ENCODE measurements at regions not wholly inside any gene's neighbourhood (a gene's known extent, or its start where the extent isn't known, plus 50 kb on each side); places are given as distances from the start of the nearest gene placed in this dataset.
"Not testable (repeated sequence)": the region's sequence is repeated elsewhere in the genome, so short reads cannot be mapped to it uniquely, and the experiment has no call there.

GRCh38 chr11:82194521-82194920 lies 539.1 kb downstream of the FAM181B start:
- no peak for DNase-seq

DNA sequence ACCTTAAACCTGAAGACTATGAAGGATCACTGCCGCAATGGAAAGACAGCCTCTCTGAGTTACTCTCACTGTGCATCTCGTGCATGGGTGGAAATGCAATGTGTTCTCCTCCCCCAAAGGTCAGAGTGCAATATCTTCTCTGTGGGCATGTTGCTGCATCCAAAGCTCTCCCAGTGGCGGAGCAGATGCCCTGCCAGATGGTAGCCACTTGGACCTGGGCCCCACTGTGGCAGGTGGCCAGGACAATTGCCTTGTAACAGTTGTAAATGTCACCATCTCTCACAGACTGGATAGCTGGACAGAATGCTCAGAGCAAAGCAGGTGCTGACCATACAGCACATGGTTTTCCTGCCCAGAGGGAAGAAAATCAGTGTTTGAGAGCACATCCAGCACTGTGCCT lies 542.0 kb downstream of the FAM181B start:
- no peak for DNase-seq

DNA sequence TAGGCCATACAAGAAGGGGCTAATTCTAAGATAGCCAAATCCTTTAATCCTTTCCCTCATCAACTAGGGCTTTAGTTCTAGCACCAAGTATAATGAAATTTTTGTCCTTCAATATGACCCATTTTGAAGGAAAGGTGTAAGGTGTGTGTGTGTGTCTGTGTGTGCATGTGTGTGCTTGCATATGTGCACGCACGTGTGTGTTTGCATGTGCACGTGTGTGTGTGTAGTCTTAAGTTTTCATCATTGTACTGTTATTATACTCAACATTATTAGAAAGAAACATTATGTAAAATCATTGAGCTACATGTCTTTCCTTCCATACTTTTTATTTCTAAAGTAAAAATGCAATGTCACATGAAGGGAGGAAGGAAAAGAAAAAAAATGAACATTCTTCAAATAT lies 547.7 kb downstream of the FAM181B start:
- DNase-seq = no peak

GRCh38 chr11:82184966-82185365 lies 548.7 kb downstream of the FAM181B start:
- DNase-seq = no peak

GRCh38 chr11:82183346-82183745 lies 550.3 kb downstream of the FAM181B start:
- DNase-seq = no peak

GRCh38 chr11:82182697-82183096 lies 551.0 kb downstream of the FAM181B start:
- DNase-seq = not testable (repeated sequence)

GRCh38 chr11:82181796-82182195 lies 551.9 kb downstream of the FAM181B start:
- not testable (repeated sequence) for DNase-seq

- DNase-seq = no peak
Measured at GRCh38 chr11:82176945-82177344, 556.7 kb downstream of the FAM181B start.

DNA sequence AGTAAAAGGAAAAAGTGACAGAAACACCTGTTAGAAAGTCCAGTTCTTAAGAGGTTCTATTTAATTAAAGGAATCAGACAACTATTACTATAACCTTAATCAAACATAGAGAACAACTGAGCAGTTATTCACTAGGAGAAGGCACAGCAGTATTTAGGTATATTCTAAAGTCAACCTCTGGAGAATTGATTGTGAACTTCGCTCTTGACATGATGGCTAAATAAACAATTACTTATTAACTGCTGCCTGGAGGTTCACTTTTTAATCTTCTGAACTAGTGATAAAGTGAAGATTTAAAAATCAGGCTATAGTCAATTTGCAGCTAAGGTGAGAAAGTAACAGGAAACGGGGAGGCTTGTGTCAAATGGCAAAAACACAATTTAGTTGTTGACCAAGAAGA lies 557.3 kb downstream of the FAM181B start:
- DNase-seq = no peak

GRCh38 chr11:82174610-82175009 lies 559.1 kb downstream of the FAM181B start:
- DNase-seq = no peak

DNA sequence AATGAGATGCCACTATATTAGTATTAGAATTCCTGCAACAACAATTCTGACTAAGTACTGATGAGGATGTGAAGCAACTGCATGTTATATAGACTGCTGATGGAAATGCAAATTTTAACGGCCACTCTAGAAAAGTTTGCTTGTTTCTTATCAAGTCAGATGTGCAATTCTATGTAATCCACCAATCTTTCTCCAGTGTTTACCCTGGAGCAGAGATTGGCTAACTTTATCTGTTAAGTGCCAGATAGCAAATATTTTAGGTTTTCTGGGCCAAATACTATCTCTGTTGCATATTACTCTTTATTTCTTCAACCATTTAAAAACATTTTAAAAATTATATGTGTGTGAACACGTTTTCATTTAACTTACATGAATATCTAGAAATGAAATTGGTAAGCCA lies 586.9 kb downstream of the FAM181B start:
- DNase-seq = no peak

DNA sequence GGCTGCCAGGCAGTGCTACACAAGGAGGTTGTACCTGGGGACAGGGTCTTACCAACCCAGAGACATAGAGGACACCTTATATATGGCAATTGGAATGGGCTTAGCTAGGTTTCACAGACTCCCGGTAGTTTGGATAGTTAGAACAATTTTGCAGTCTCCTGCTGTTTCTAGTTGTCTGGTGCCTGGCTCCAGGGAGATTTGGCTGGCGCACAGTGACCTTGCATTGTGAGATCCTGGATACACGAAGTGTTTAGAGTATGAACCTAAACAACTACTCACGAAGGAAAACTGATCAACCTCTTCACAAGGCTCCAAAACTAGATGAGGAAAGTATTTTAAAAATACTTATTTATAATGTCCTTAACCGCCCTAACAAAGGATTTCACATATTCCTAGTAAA lies 614.7 kb downstream of the FAM181B start:
- no peak for DNase-seq

- DNase-seq = no peak
Measured at GRCh38 chr11:82117362-82117761, 616.3 kb downstream of the FAM181B start.

- DNase-seq = no peak
Measured at GRCh38 chr11:82105331-82105998, 628.2 kb downstream of the FAM181B start.

DNA sequence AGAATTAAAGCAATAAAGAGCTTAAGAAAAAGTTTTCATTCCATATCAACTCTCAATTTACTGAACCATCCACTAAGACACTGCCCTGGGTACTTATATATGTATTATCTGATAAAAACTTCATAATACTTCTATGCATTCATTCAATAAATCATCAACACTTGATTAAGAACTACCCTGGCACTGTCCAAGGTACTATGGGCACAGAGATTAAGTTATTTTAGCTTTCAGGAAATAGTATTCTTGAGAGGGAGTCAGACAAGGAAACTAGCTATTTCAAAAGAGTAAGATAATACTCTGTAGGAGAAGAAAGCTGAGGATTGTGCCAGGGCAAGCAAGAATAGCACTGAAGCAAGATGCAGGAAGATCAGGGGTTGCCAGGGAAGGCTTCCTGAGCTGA lies 640.8 kb downstream of the FAM181B start:
- no peak for DNase-seq

- no peak for DNase-seq
Measured at GRCh38 chr11:82089426-82089825, 644.2 kb downstream of the FAM181B start.

- DNase-seq = no peak
Measured at GRCh38 chr11:82085493-82085892, 648.2 kb downstream of the FAM181B start.

DNA sequence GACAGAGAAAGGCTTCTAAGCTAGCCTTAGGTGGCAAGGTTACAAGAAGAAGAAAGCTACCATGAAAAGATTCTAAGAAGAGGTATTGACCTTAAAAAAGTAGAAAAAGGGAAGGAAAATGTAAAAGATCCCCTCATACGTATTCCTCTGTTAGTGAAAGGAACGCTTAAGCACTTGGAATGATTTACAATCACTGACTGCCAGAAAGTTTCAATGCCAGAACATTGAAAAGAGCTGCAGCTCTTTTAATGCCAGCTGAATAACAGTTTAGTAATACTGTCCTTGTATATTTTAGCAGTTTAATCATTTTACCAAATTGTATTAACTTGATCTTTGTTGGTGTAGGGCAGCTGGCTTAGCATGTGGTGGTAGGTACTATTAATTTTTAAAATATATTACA lies 650.7 kb downstream of the FAM181B start:
- DNase-seq = no peak

- DNase-seq = no peak
Measured at GRCh38 chr11:82080160-82080559, 653.5 kb downstream of the FAM181B start.

GRCh38 chr11:82076126-82076525 lies 657.5 kb downstream of the FAM181B start:
- no peak for DNase-seq

DNA sequence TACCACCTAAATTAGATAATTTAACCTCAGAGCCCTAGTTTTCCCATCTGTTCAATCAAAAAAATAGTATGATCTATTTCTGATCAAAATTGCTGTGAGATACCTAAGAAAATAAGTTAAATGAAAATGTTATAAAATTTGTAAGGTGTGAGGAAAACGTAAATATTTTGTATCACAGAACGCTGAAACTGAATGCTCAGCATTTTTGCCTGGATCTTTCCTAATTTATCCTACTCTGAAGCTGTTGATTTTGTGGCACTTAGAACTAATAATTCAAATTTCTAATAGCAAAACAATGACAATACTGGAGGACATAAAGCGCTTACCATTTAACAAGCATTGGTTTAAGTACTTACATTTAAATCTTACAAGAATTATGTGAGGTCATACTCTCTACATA lies 674.2 kb downstream of the FAM181B start:
- no peak for DNase-seq

DNA sequence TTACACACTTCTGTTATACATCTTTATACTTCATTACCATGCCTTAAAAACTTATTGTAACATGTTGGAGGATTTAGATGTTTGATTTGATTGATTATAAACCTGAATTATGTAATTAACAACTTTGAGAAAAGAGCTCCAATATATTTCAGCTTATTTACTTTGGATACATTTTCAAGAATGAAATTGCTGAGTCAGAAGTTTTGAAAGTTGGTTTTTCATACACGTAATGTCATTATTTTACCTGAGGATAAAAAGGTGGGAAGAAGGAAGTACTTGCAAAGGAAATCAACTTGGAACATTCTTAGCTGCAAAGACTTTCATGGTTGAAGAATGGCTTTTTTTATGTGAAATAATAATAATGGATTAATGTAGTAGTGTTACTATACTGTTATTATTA lies 677.2 kb downstream of the FAM181B start:
- no peak for DNase-seq

- DNase-seq = no peak
Measured at GRCh38 chr11:82049199-82049598, 684.5 kb downstream of the FAM181B start.

DNA sequence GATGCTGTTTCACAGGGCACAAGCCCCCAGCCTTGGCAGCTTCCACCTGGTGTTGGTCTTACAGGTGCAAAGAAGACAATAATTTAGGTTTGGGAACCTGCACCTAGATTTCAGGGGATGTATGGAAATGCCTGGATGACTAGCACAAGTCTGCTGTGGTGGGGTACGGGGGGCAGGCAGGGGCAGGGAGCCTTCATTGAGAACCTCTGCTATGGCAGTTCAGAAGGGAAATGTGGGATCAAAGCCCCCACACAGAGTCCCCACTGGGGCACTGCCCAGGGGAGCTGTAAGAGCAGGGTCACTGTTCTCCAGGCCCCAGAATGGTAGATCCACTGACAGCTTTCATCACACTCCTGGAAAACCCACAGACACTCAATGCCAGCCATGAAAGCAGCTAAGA lies 686.5 kb downstream of the FAM181B start:
- DNase-seq = no peak

DNA sequence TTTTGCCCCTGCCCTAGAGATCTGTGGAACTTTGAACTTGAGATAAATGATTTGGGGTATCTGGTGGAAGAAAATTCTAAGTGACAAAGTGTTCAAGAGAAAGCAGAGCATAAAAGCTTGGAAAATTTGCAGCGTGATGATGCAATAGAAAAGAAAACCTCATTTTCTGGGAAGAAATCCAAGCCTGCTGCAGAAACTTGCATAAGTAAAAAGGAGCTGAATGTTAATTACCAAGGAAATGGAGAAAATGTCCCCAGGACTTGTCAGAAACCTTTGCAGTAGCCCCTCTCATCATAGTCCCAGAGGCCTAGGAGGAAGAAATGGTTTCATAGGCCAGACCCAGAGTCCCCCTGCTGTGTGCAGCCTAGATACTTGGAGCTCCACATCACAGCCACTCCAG lies 686.9 kb downstream of the FAM181B start:
- DNase-seq = no peak

Data from NCI-H1048 (cell line).